K562 (cell line): ENCODE measurements at regions not wholly inside any gene's neighbourhood (a gene's known extent, or its start where the extent isn't known, plus 50 kb on each side); places are given as distances from the start of the nearest gene placed in this dataset.

Experiments
- BCOR ChIP-seq: fragments of 450-650 bp; IDR thresholded peaks from 2 replicates; pipeline ENCODE4 v1.6.1; 2016
- ESRRA ChIP-seq: fragments of 450-650 bp; IDR thresholded peaks from 2 replicates; pipeline ENCODE4 v1.6.1; 2014; ENCODE audit warnings: low read depth, mild to moderate bottlenecking, moderate library complexity, borderline replicate concordance
- JUN ChIP-seq, 2 experiments: sonication (generic) in 1 of 2; formaldehyde crosslinking in 1 of 2; IDR thresholded peaks; 2 replicates each; pipeline versions ENCODE4 v1.6.1 to v1.8.0; 2012 to 2022; ENCODE audit warnings: borderline replicate concordance in 2 of 2, mild to moderate bottlenecking in 2 of 2, improper control_type of control experiment in 1 of 2, low read depth in 1 of 2, low read length in 1 of 2, missing genetic modification reagents in 1 of 2
- MXI1 ChIP-seq: IDR thresholded peaks from 2 replicates; pipeline ENCODE4 v1.6.1; 2011; ENCODE audit warnings: low read depth, mild to moderate bottlenecking, improper control_type of control experiment, low read length
- RAD21 ChIP-seq, 2 experiments: fragments of 250-450 bp in 1 of 2; fragments of 450-650 bp in 1 of 2; sonication (Bioruptor Pico) in 1 of 2; formaldehyde crosslinking in 1 of 2; IDR thresholded peaks in 1 of 2; conservative IDR thresholded peaks in 1 of 2; 2 replicates each; pipeline versions ENCODE4 v1.4.0 to v1.8.0; 2020 to 2022; ENCODE audit warnings: mild to moderate bottlenecking in 2 of 2, moderate library complexity in 1 of 2
- XRCC5 ChIP-seq: fragments of 200-400 bp; formaldehyde crosslinking; IDR thresholded peaks from 2 replicates; pipeline ENCODE4 v1.6.1; 2017; ENCODE audit warnings: low read depth, mild to moderate bottlenecking, low read length
- ZC3H11A ChIP-seq: IDR thresholded peaks from 2 replicates; pipeline ENCODE4 v1.6.1; 2012; ENCODE audit warnings: low read depth, low read length, improper control_type of control experiment

- TF ChIP-seq XRCC5 (no peak), RAD21 (CRISPR knock-in tag; conservative IDR thresholded peaks at IDR 0.05 in 1 of 2, IDR thresholded peaks at IDR 0.05 in 1 of 2) (no peak), ESRRA (no peak), MXI1 (no peak), BCOR (no peak), JUN (IDR thresholded peaks at IDR 0.05; ENCODE audit: borderline replicate concordance, low read depth, low read length) (no peak), JUN (CRISPR knock-in tag; IDR thresholded peaks at IDR 0.05; ENCODE audit: borderline replicate concordance) (no peak), ZC3H11A (no peak)
These were observed 283.6 kb downstream of the LMO7 start for GRCh38 chr13:75919660-75920199.
